OCI-LY3 (cell line): ENCODE measurements at regions not wholly inside any gene's neighbourhood (a gene's known extent, or its start where the extent isn't known, plus 50 kb on each side); places are given as distances from the start of the nearest gene placed in this dataset.

ENCODE experiments used
- EZH2phosphoT487 ChIP-seq: fragments of 200-600 bp; shearing (Covaris generic); IDR thresholded peaks from 2 replicates; pipeline ENCODE4 v1.6.1; 2018; ENCODE audit warnings: antibody characterized with exemption, mixed run types, low read depth
- TF ChIP-seq, protein P1 (sequence below): fragments of 200-600, 300-600 bp; sonication (generic); IDR thresholded peaks from 2 replicates; pipeline ENCODE4 v1.5.1; 2014; ENCODE audit warnings: antibody characterized with exemption, low read length, low read depth

GRCh38 chr5:163347671-163348070 is 89.7 kb upstream of the CCNG1 start:
- TF ChIP-seq, protein P1, sequence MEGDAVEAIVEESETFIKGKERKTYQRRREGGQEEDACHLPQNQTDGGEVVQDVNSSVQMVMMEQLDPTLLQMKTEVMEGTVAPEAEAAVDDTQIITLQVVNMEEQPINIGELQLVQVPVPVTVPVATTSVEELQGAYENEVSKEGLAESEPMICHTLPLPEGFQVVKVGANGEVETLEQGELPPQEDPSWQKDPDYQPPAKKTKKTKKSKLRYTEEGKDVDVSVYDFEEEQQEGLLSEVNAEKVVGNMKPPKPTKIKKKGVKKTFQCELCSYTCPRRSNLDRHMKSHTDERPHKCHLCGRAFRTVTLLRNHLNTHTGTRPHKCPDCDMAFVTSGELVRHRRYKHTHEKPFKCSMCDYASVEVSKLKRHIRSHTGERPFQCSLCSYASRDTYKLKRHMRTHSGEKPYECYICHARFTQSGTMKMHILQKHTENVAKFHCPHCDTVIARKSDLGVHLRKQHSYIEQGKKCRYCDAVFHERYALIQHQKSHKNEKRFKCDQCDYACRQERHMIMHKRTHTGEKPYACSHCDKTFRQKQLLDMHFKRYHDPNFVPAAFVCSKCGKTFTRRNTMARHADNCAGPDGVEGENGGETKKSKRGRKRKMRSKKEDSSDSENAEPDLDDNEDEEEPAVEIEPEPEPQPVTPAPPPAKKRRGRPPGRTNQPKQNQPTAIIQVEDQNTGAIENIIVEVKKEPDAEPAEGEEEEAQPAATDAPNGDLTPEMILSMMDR: peak; percentile 88
- TF ChIP-seq EZH2phosphoT487: no peak
